HUES64 (cell line): ENCODE measurements at regions not wholly inside any gene's neighbourhood (a gene's known extent, or its start where the extent isn't known, plus 50 kb on each side); places are given as distances from the start of the nearest gene placed in this dataset.

Experiments
- H3K27ac ChIP-seq: 2 replicates; pipeline ENCODE4 v1.7.0; 2013; ENCODE audit warnings: low read depth, low read length, inconsistent platforms
- H3K27me3 ChIP-seq: 2 replicates; pipeline ENCODE4 v1.6.1; 2013; ENCODE audit warnings: mild to moderate bottlenecking, low read length; ENCODE audit not compliant: insufficient read depth
- H3K36me3 ChIP-seq: 2 replicates; pipeline ENCODE4 v1.6.1; 2013; ENCODE audit warnings: mild to moderate bottlenecking, low read length; ENCODE audit not compliant: insufficient read depth
- H3K4me1 ChIP-seq: 2 replicates; pipeline ENCODE4 v1.6.1; 2013; ENCODE audit warnings: mild to moderate bottlenecking, low read length, moderate library complexity; ENCODE audit not compliant: insufficient read depth
- H3K4me3 ChIP-seq: 2 replicates; pipeline ENCODE4 v1.5.1; 2013; ENCODE audit warnings: mild to moderate bottlenecking, low read length, moderate library complexity
- H3K9ac ChIP-seq: 2 replicates; pipeline ENCODE4 v1.6.1; 2013; ENCODE audit warnings: mild to moderate bottlenecking, low read depth, low read length
- H3K9me3 ChIP-seq: 2 replicates; pipeline ENCODE4 v1.6.1; 2013; ENCODE audit warnings: low read depth, low read length; ENCODE audit not compliant: insufficient read depth
- WGBS: fragments of 150-250, 120-280 bp; methylation state at CpG from one replicate; pipeline ENCODE4 v1.1.7; 2013; ENCODE audit warnings: missing lambda C conversion rate; 5-methylcytosine and 5-hydroxymethylcytosine counted together

- Histone ChIP-seq H3K36me3 (no peaks in the 10 kb centered on the region), H3K4me1 (no peaks in the 10 kb centered on the region), H3K4me3 (no peak overlapping the region), H3K9ac (no peak overlapping the region), H3K27ac (no peak overlapping the region), H3K27me3 (no peaks in the 10 kb centered on the region), H3K9me3 (no peaks in the 10 kb centered on the region)
- WGBS: 100% methylated on average over 1 of the region's 1 CpG
Observed at GRCh38 chr5:57675236-57675635, 192.6 kb upstream of the ACTBL2 start.

DNA sequence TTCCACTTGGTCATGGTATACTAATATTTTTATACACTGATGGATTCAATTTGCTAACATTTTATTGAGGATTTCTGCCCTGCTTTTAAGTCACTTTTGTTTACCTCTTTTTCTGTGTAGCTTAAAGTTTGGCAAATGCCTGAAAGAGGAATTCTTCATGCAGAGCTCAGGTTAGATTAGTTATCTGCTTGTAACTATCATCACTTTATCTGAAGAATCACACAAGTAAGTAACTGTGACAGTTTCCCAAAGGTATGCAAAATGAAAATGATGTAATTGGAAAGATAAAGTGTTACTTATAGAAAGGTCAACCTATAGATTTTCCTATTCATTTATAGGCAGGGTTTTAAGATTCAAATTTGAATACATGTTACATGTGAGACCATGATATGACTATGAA lies 188.8 kb upstream of the ACTBL2 start:
- Histone ChIP-seq H3K4me1 (no peaks in the 10 kb centered on the region), H3K4me3 (no peak overlapping the region), H3K9ac (no peak overlapping the region), H3K27ac (no peak overlapping the region), H3K9me3 (no peaks in the 10 kb centered on the region), H3K27me3 (no peaks in the 10 kb centered on the region), H3K36me3 (no peaks in the 10 kb centered on the region)

DNA sequence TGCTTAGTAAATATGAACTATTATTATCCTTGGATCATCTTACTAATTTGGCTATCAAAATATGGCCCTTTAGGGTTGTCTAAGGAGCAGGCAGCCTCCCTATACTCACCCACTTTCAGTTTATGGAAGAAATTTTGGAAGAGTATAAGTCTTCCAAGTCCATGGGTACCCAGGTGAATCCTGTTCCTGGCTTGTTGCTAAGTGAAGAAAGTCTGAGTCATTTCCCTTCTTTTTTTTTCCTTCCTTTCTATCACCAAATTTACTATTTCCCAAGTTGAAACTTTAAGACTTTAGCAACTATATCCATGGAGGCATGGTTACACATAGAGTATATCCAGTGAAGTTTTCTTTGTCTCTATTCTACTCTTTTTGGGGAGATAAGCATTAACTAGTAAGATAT lies 184.0 kb upstream of the ACTBL2 start:
- H3K27me3 ChIP-seq: no peaks in the 10 kb centered on the region
- H3K4me1 ChIP-seq: no peaks in the 10 kb centered on the region
- H3K9ac ChIP-seq: no peak overlapping the region
- H3K36me3 ChIP-seq: no peaks in the 10 kb centered on the region
- H3K9me3 ChIP-seq: no peaks in the 10 kb centered on the region
- no peak overlapping the region for H3K27ac ChIP-seq
- no peak overlapping the region for H3K4me3 ChIP-seq

DNA sequence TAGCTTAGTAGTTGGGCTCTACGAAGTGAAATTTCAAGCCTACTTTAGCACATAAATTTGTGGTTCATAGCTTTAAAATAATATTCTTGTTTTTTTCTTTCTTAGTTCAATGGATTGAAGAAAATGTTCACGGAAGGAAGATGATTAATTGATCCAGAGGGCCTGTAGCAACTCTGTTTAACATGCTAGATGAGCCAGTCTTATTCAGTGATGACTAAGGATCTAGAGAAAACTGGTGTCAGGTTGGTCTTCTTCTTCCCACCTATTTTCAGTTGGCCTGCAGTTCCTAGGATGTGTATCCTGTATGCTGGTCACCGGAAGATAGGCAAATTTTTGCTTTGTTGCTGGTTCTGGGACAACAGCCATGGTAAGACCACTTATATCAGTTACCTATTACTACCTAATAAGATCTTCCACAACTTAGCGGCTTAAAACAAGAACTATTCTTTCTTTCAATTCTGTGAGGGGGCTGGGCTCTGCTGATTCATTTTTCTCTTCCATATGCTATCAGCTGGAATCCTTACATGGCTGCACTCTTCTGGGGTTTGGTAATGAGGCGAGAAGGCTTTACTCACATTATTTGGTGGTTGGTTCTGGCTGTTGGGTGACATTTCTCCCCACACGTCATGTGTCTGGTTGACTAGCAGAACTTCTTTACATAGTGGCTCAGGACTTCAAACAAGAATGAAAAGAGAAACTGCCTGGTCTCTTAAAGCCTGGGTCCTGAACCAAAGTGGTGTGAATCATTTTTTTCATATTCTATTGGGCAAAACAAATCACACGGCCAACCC lies 182.7 kb upstream of the ACTBL2 start:
- H3K36me3 ChIP-seq: no peaks in the 10 kb centered on the region
- H3K4me3 ChIP-seq: no peak overlapping the region
- no peaks in the 10 kb centered on the region for H3K9me3 ChIP-seq
- H3K4me1 ChIP-seq: no peaks in the 10 kb centered on the region
- no peak overlapping the region for H3K27ac ChIP-seq
- WGBS: 95% methylated on average over 6 of the region's 7 CpGs
- no peaks in the 10 kb centered on the region for H3K27me3 ChIP-seq
- no peak overlapping the region for H3K9ac ChIP-seq

DNA sequence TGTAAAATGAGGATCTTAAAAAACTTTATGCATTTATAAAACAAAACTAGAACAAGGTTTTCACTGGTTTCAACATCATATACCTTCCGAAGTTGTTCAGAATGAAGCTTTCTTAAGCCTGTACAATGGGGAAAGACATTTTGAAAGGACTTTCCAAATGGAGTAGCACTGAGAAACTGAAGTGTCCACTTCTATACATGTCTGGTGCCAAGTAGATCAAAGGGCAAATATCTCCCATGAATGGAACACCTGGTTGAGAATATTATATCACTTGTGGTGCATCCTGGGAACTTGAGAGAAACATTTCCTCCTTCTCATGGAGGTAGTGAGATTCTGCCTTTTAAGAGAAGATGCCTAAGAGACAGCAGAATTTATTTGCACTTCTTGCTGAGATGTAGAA lies 182.1 kb upstream of the ACTBL2 start:
- H3K9ac ChIP-seq: no peak overlapping the region
- H3K27me3 ChIP-seq: no peaks in the 10 kb centered on the region
- no peaks in the 10 kb centered on the region for H3K9me3 ChIP-seq
- no peak overlapping the region for H3K27ac ChIP-seq
- no peaks in the 10 kb centered on the region for H3K4me1 ChIP-seq
- WGBS: 93% methylated on average over 1 of the region's 1 CpG
- no peak overlapping the region for H3K4me3 ChIP-seq
- no peaks in the 10 kb centered on the region for H3K36me3 ChIP-seq

- Histone ChIP-seq H3K9me3 (no peaks in the 10 kb centered on the region), H3K9ac (no peak overlapping the region), H3K36me3 (no peaks in the 10 kb centered on the region), H3K27ac (no peak overlapping the region), H3K4me1 (no peaks in the 10 kb centered on the region), H3K4me3 (no peak overlapping the region), H3K27me3 (no peaks in the 10 kb centered on the region)
- 70% methylated on average over 1 of the region's 2 CpGs for WGBS
Observed at GRCh38 chr5:57663466-57663865, 180.9 kb upstream of the ACTBL2 start.

DNA sequence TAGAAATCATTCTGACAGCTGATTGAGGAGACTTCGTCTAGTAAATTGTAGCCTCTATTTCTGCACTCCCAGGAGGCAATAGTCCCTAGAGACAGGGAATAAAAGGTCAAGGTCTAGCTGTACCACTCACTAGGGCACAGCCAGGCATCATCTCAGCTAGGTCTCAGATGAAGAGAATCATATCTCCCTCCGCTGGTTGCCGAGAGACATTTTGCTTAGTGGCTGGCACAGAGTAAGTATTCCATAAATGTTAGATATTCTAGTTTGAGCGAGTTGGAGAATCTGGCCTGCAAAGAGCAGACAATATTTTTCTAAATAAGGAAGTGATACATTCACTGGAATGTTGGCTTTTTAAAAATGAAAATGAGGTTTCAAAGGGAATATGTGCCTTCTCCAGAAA lies 180.4 kb upstream of the ACTBL2 start:
- H3K36me3 ChIP-seq: no peaks in the 10 kb centered on the region
- H3K4me1 ChIP-seq: no peaks in the 10 kb centered on the region
- H3K27me3 ChIP-seq: no peaks in the 10 kb centered on the region

GRCh38 chr5:57659886-57660285 lies 177.3 kb upstream of the ACTBL2 start:
- Histone ChIP-seq H3K36me3 (no peaks in the 10 kb centered on the region), H3K27ac (no peak overlapping the region), H3K9ac (no peak overlapping the region), H3K27me3 (no peaks in the 10 kb centered on the region), H3K4me3 (no peak overlapping the region), H3K9me3 (no peaks in the 10 kb centered on the region), H3K4me1 (no peaks in the 10 kb centered on the region)
- WGBS: 95% methylated on average over 2 of the region's 2 CpGs

More for the DNA sequence above, 180.4 kb upstream of the ACTBL2 start:
- no peaks in the 10 kb centered on the region for H3K9me3 ChIP-seq
- no peak overlapping the region for H3K9ac ChIP-seq
- 91% methylated on average over 4 of the region's 4 CpGs for WGBS
- no peak overlapping the region for H3K27ac ChIP-seq
- H3K4me3 ChIP-seq: no peak overlapping the region

DNA sequence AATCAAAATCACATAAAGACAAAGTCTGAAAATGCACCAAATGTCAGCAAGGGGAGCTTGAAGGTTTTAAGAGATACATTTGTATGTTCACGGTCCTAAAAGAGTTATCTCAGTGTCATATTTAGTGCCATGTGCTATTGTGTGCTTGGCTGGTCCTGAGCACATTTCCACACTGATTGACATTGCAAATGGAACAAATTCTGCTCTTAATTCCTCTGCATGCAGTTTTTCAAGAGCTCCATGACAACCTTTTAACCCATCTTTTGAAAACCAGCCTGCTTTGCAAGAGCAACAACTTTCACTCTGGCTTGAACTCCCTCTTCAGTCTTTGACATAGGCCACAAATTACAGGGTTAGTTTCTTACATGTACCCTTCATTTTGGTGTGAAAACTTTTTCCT lies 175.4 kb upstream of the ACTBL2 start:
- H3K36me3 ChIP-seq: no peaks in the 10 kb centered on the region
- no peaks in the 10 kb centered on the region for H3K9me3 ChIP-seq
- H3K4me3 ChIP-seq: no peak overlapping the region
- no peaks in the 10 kb centered on the region for H3K27me3 ChIP-seq
- H3K9ac ChIP-seq: no peak overlapping the region
- H3K4me1 ChIP-seq: peaks cover 2% of the 10 kb centered on the region; the same call in 1 of the 2 replicates
- H3K27ac ChIP-seq: no peak overlapping the region
- WGBS: 100% methylated on average over 1 of the region's 1 CpG

DNA sequence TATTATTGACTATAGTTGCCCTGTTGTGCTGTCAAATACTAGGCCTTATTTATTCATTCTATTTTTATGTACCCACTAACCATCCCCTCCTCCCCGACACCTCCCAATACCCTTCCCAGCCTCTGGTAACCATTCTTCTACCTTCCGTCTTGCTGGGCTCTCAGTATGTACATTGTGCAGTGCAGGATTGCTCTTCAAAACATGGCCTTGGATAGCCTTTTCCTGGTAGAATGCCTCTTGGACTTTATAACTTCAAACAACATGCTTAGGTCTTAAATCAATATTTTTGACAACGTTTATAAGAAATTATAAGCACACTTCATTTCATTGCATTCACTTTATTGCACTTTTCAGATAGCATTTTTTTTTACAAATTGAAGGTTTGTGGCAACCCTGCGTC lies 172.6 kb upstream of the ACTBL2 start:
- H3K27me3 ChIP-seq: no peaks in the 10 kb centered on the region
- H3K36me3 ChIP-seq: no peaks in the 10 kb centered on the region
- no peak overlapping the region for H3K4me3 ChIP-seq
- peaks cover 5% of the 10 kb centered on the region; the same call in 1 of the 2 replicates for H3K4me1 ChIP-seq
- WGBS: 87% methylated on average over 4 of the region's 4 CpGs
- no peaks in the 10 kb centered on the region for H3K9me3 ChIP-seq
- H3K27ac ChIP-seq: no peak overlapping the region
- H3K9ac ChIP-seq: no peak overlapping the region

- Histone ChIP-seq H3K27me3 (no peaks in the 10 kb centered on the region), H3K4me1 (peaks cover 5% of the 10 kb centered on the region; the same call in 1 of the 2 replicates), H3K27ac (no peak overlapping the region), H3K9ac (no peak overlapping the region), H3K9me3 (no peaks in the 10 kb centered on the region), H3K36me3 (no peaks in the 10 kb centered on the region), H3K4me3 (no peak overlapping the region)
- WGBS: 91% methylated on average over 3 of the region's 3 CpGs
Observed at GRCh38 chr5:57653636-57654290, 171.2 kb upstream of the ACTBL2 start.
